Suprapubic skin (tissue), 4 donors: ENCODE measurements at regions not wholly inside any gene's neighbourhood (a gene's known extent, or its start where the extent isn't known, plus 50 kb on each side); places are given as distances from the start of the nearest gene placed in this dataset.

Experiments
- CTCF ChIP-seq, 2 donors: fragments of 200-600 bp in 1 of 2; fragments of 450-650 bp in 1 of 2; sonication (generic) in 1 of 2; IDR thresholded peaks; one replicate each; pipeline ENCODE4 v1.5.1; 2016 to 2019; ENCODE audit warnings: antibody characterized with exemption in 2 of 2, mild to moderate bottlenecking in 1 of 2, moderate library complexity in 1 of 2
- EP300 ChIP-seq: sonication (generic); formaldehyde crosslinking; IDR thresholded peaks from one replicate; pipeline ENCODE4 v1.6.1; 2017; ENCODE audit warnings: antibody characterized with exemption
- POLR2A ChIP-seq, 2 donors: fragments of 450-650 bp; IDR thresholded peaks; one replicate each; pipeline ENCODE4 v1.6.1; 2017; ENCODE audit warnings: antibody characterized with exemption in 2 of 2, mild to moderate bottlenecking in 2 of 2, moderate library complexity in 2 of 2
- POLR2AphosphoS5 ChIP-seq, 3 donors: sonication (generic); formaldehyde crosslinking; IDR thresholded peaks; one replicate each; pipeline ENCODE4 v1.6.1; 2017; ENCODE audit warnings: antibody characterized with exemption in 3 of 3

GRCh38 chrX:16316331-16316730, 149.1 kb downstream of the MAGEB17 start:
- TF ChIP-seq CTCF (IDR thresholded peaks at IDR 0.05) (no peak), POLR2AphosphoS5 (IDR thresholded peaks at IDR 0.05) (no peak), POLR2A (IDR thresholded peaks at IDR 0.05) (no peak), EP300 (no peak)
